IgD-negative memory B cell (primary cell): ENCODE measurements at regions not wholly inside any gene's neighbourhood (a gene's known extent, or its start where the extent isn't known, plus 50 kb on each side); places are given as distances from the start of the nearest gene placed in this dataset.

Source experiments
- H3K27ac Mint-ChIP-seq, 3 donors: one replicate each; pipeline ENCODE4 v1.8.0; 2020 to 2022; ENCODE audit warnings: mild to moderate bottlenecking in 3 of 3, mixed read lengths in 3 of 3, moderate library complexity in 1 of 3
- H3K27me3 Mint-ChIP-seq: one replicate; pipeline ENCODE4 v1.8.0; 2021; ENCODE audit warnings: mixed read lengths
- H3K36me3 Mint-ChIP-seq: one replicate; pipeline ENCODE4 v1.8.0; 2020; ENCODE audit warnings: mild to moderate bottlenecking, mixed read lengths
- H3K4me1 Mint-ChIP-seq, 3 donors: one replicate each; pipeline ENCODE4 v1.8.0; 2020 to 2022; ENCODE audit warnings: mixed read lengths in 3 of 3, mild to moderate bottlenecking in 1 of 3
- H3K4me3 Mint-ChIP-seq, 4 donors: one replicate each; pipeline ENCODE4 v1.8.0; 2020 to 2022; ENCODE audit warnings: mild to moderate bottlenecking in 4 of 4, mixed read lengths in 4 of 4, moderate library complexity in 3 of 4
- H3K9me3 Mint-ChIP-seq, 3 donors: one replicate each; pipeline ENCODE4 v1.8.0; 2020 to 2021; ENCODE audit warnings: mixed read lengths in 3 of 3, mild to moderate bottlenecking in 1 of 3

DNA sequence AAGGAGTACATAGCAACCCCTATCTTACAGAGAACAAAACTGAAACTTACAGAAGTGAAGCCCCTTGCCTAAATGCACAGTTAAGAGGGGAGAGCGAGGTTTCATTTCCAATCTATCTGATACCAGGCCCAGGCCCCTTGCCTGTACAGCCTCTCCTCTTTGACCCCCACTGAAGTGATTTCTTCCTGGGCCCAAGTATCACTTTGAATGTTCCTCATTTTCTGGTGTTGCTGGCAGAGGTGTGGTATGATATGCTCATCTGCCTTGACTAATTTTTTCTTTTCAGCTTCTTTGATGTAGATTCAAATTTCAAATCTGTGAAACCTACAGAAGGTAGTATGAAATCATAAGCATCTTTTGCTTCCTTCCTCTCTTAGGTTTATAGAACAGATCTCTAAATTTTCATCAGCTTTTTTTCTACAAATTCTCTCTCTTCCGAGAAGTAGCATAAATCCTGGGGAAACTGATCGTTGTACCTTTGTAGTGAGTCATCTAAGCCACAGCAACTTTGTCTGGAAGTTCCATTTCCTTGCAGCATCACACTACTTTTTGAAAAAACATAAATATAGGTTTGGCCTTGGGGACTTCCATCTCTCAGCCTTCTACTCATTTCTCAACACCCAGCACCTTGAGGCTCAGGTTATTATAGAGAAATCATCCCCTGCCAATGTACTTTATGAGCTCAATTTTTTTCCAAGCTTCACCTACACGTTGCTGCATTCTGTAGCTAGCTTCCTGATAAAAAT, 402.4 kb upstream of the PTGER4 start:
- Mint-ChIP-seq H3K27ac (peak overlapping the region in 2 of 3 donors; percentile 36 to 46), H3K9me3 (peaks cover 0 to 2% (median 2%) of the 10 kb centered on the region in 3 donors), H3K27me3 (no peaks in the 10 kb centered on the region), H3K36me3 (peaks cover 2% of the 10 kb centered on the region), H3K4me1 (peaks cover 16 to 19% (median 17%) of the 10 kb centered on the region in 3 donors), H3K4me3 (peak overlapping the region in 2 of 4 donors; percentile 3 to 78)

DNA sequence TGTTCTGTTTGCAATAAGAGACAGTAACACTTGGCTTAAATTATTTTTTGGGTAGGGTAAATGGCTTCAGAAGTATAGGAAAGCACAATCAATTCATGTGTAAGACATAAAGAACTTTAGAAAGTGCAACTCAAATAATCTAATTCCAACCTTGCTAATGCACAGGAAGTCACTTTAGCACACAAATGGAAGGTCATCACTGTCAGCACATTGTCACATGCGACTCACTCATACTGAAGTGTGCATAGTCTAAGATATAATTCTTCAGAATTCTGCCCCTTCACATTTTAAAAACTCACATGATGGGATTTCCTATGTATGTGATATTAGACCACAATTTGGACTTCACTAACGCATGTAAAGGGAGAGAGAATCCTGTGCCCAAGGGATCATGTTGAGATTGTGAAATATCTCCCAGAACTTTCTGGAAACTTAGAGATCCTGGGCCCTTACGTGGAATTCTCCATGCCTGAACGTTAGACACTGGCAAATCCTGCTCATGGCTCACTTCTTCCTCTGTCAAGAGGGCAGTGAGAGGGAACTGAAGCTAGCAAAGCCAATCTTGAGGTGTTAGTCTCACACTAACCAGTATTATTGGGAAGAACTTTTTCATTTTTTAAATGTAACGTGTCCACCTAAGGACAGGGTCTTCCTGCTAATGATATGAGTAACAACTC, 403.2 kb upstream of the PTGER4 start:
- Mint-ChIP-seq H3K27ac (no peak overlapping the region), H3K27me3 (no peaks in the 10 kb centered on the region), H3K36me3 (peaks cover 2% of the 10 kb centered on the region), H3K4me1 (peaks cover 16 to 19% (median 17%) of the 10 kb centered on the region in 3 donors), H3K9me3 (peaks cover 0 to 3% (median 2%) of the 10 kb centered on the region in 3 donors), H3K4me3 (peak overlapping the region in 1 of 4 donors; percentile 78)

DNA sequence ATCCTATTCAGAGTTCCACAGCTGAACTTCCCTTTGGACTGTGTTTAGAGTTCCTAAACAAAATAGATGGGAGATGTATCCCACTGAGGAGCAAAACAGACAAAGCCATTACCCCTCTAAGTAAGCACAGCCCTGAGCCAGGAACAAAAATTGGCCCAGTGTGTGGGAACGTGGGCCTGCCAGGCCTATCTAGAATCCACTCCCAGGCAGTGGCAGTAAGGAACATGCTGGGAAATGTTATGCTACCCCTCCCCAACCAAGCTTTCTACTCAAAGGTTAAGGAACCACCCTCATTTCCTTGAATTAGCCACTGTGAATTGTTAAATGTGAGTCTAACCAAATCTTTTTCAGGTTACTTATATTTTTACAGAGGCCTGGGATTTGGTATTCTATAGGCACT, 405.1 kb upstream of the PTGER4 start:
- no peaks in the 10 kb centered on the region for H3K27me3 Mint-ChIP-seq

GRCh38 chr5:40273936-40274335, 405.8 kb upstream of the PTGER4 start:
- no peak overlapping the region for H3K4me3 Mint-ChIP-seq
- peaks cover 0 to 3% (median 2%) of the 10 kb centered on the region in 3 donors for H3K9me3 Mint-ChIP-seq
- H3K27me3 Mint-ChIP-seq = no peaks in the 10 kb centered on the region
- no peaks in the 10 kb centered on the region for H3K36me3 Mint-ChIP-seq
- H3K4me1 Mint-ChIP-seq = peaks cover 14 to 19% (median 16%) of the 10 kb centered on the region in 3 donors
- H3K27ac Mint-ChIP-seq = no peak overlapping the region

More for the DNA sequence above, 405.1 kb upstream of the PTGER4 start:
- H3K27ac Mint-ChIP-seq = no peak overlapping the region
- no peaks in the 10 kb centered on the region for H3K36me3 Mint-ChIP-seq
- H3K9me3 Mint-ChIP-seq = peaks cover 0 to 3% (median 2%) of the 10 kb centered on the region in 3 donors
- H3K4me1 Mint-ChIP-seq = peaks cover 14 to 19% (median 16%) of the 10 kb centered on the region in 3 donors
- no peak overlapping the region for H3K4me3 Mint-ChIP-seq

GRCh38 chr5:40271476-40271875, 408.2 kb upstream of the PTGER4 start:
- Mint-ChIP-seq H3K4me1 (peaks cover 4 to 7% (median 6%) of the 10 kb centered on the region in 3 donors), H3K9me3 (peaks cover 0 to 3% (median 2%) of the 10 kb centered on the region in 3 donors), H3K36me3 (no peaks in the 10 kb centered on the region), H3K4me3 (no peak overlapping the region), H3K27me3 (no peaks in the 10 kb centered on the region), H3K27ac (no peak overlapping the region)

- H3K36me3 Mint-ChIP-seq = no peaks in the 10 kb centered on the region
- peak overlapping the region in 1 of 3 donors; percentile 2 for H3K27ac Mint-ChIP-seq
- no peak overlapping the region for H3K4me3 Mint-ChIP-seq
- H3K4me1 Mint-ChIP-seq = no peaks in the 10 kb centered on the region
- H3K9me3 Mint-ChIP-seq = peaks cover 0 to 3% (median 2%) of the 10 kb centered on the region in 3 donors
- no peaks in the 10 kb centered on the region for H3K27me3 Mint-ChIP-seq
Measured at GRCh38 chr5:40270274-40270845, 409.4 kb upstream of the PTGER4 start.

GRCh38 chr5:40268088-40268487, 411.6 kb upstream of the PTGER4 start:
- no peak overlapping the region for H3K4me3 Mint-ChIP-seq
- no peaks in the 10 kb centered on the region for H3K36me3 Mint-ChIP-seq
- no peaks in the 10 kb centered on the region for H3K27me3 Mint-ChIP-seq
- H3K4me1 Mint-ChIP-seq = no peaks in the 10 kb centered on the region
- H3K27ac Mint-ChIP-seq = no peak overlapping the region
- H3K9me3 Mint-ChIP-seq = peaks cover 0 to 1% (median 0%) of the 10 kb centered on the region in 3 donors

GRCh38 chr5:40266952-40267351, 412.8 kb upstream of the PTGER4 start:
- Mint-ChIP-seq H3K9me3 (peaks cover 0 to 1% (median 0%) of the 10 kb centered on the region in 3 donors), H3K4me1 (no peaks in the 10 kb centered on the region)

GRCh38 chr5:40261984-40262383, 417.7 kb upstream of the PTGER4 start:
- Mint-ChIP-seq H3K27ac (no peak overlapping the region), H3K9me3 (peaks cover 0 to 1% (median 0%) of the 10 kb centered on the region in 3 donors), H3K27me3 (no peaks in the 10 kb centered on the region), H3K4me3 (peak overlapping the region in 1 of 4 donors; percentile 3), H3K36me3 (no peaks in the 10 kb centered on the region), H3K4me1 (no peaks in the 10 kb centered on the region)

More at GRCh38 chr5:40266952-40267351, 412.8 kb upstream of the PTGER4 start:
- Mint-ChIP-seq H3K27ac (no peak overlapping the region), H3K27me3 (no peaks in the 10 kb centered on the region), H3K4me3 (no peak overlapping the region), H3K36me3 (no peaks in the 10 kb centered on the region)

DNA sequence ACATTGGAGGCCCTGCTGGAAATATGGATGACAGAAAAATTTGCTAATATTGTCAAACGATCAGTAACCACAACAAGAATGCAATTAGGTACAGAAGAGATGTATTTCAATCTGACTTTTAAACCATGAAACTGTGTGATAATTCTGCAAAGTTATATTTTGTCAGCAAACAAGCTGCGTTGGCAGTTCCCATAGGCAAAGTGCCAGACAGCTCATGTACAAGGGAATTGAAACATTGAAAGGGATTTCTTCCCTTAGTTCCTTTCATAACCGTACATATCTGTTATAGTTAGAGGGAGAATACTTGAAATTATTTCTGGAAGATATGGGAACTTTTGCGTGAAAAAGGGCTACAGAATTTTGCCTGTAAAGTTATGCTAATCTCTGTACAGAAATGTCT, 419.4 kb upstream of the PTGER4 start:
- H3K27ac Mint-ChIP-seq = no peak overlapping the region
- H3K9me3 Mint-ChIP-seq = peaks cover 0 to 1% (median 0%) of the 10 kb centered on the region in 3 donors
- no peaks in the 10 kb centered on the region for H3K36me3 Mint-ChIP-seq
- no peak overlapping the region for H3K4me3 Mint-ChIP-seq
- no peaks in the 10 kb centered on the region for H3K4me1 Mint-ChIP-seq
- H3K27me3 Mint-ChIP-seq = no peaks in the 10 kb centered on the region

- Mint-ChIP-seq H3K27me3 (no peaks in the 10 kb centered on the region), H3K4me1 (no peaks in the 10 kb centered on the region), H3K9me3 (peaks cover 0 to 1% (median 0%) of the 10 kb centered on the region in 3 donors), H3K36me3 (no peaks in the 10 kb centered on the region), H3K27ac (no peak overlapping the region), H3K4me3 (no peak overlapping the region)
Measured at GRCh38 chr5:40258222-40258621, 421.5 kb upstream of the PTGER4 start.

DNA sequence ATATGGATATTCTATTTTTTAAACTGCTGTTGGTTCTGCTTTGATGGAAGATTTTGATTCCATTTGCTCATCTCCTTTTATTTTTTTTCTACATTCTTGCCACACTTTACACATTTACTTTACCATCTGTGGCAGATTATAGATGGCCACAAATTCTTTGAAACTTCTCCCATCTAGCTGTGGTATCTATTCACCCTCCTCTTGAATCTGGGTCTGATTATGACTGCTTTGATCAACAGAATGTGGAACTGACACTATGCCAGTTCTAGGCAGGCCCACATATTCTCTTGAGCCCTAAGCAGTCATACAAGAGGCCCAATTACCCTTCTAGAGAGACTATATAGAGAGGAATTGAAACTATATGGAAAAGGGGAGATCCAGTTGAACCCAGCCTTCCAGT, 439.0 kb upstream of the PTGER4 start:
- H3K27ac Mint-ChIP-seq = no peak overlapping the region
- H3K27me3 Mint-ChIP-seq = no peaks in the 10 kb centered on the region
- H3K9me3 Mint-ChIP-seq = peaks cover 0 to 7% (median 4%) of the 10 kb centered on the region in 3 donors
- no peaks in the 10 kb centered on the region for H3K4me1 Mint-ChIP-seq
- peak overlapping the region in 1 of 4 donors; percentile 6 for H3K4me3 Mint-ChIP-seq
- H3K36me3 Mint-ChIP-seq = peaks cover 2% of the 10 kb centered on the region

GRCh38 chr5:40240111-40240510, 439.6 kb upstream of the PTGER4 start:
- Mint-ChIP-seq H3K27me3 (no peaks in the 10 kb centered on the region), H3K27ac (no peak overlapping the region), H3K4me3 (no peak overlapping the region)

DNA sequence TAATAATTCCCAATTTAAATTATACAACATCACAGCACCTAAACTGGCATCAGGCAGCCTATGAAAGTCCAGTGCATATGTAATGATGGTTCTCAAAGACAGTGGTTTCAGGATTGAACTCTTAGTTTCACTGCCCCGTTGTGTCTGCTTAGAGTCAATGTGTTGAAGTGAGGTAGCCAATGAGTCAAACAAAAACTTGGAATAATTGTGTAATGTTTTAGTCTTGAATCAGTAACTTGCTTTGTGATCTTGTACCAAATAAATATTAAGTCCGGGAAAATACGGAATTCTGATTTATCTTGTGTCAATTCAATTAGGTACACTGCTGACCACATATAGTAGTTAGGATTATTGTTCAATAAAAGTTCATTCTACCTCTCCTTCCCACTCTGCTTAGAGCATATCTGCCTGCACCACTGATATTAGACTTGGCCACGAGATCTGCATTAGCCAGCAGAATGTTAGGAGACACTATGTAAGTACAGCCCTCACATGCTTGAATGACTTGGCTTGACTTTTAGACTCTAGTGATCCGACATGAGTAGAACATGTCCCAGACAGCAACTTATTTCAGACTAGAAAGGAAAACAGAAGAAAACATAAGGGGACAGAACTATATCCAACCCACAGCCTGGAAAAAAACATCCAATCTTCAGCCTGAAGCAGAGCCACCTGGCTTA, 441.5 kb upstream of the PTGER4 start:
- peaks cover 2% of the 10 kb centered on the region for H3K36me3 Mint-ChIP-seq
- no peak overlapping the region for H3K4me3 Mint-ChIP-seq
- peaks cover 0 to 7% (median 3%) of the 10 kb centered on the region in 3 donors for H3K9me3 Mint-ChIP-seq
- H3K27ac Mint-ChIP-seq = no peak overlapping the region
- H3K4me1 Mint-ChIP-seq = no peaks in the 10 kb centered on the region
- no peaks in the 10 kb centered on the region for H3K27me3 Mint-ChIP-seq

More at GRCh38 chr5:40240111-40240510, 439.6 kb upstream of the PTGER4 start:
- H3K36me3 Mint-ChIP-seq = peaks cover 2% of the 10 kb centered on the region
- no peaks in the 10 kb centered on the region for H3K4me1 Mint-ChIP-seq
- H3K9me3 Mint-ChIP-seq = peaks cover 0 to 7% (median 4%) of the 10 kb centered on the region in 3 donors
